WTC11 (cell line): ENCODE measurements at regions not wholly inside any gene's neighbourhood (a gene's known extent, or its start where the extent isn't known, plus 50 kb on each side); places are given as distances from the start of the nearest gene placed in this dataset.

Experiments used
- CREB1 ChIP-seq: sonication (generic); formaldehyde crosslinking; IDR thresholded peaks from 2 replicates; pipeline ENCODE4 v1.8.0; 2023; ENCODE audit warnings: mild to moderate bottlenecking, missing genetic modification reagents
- ELF4 ChIP-seq: sonication (generic); formaldehyde crosslinking; IDR thresholded peaks from 2 replicates; pipeline ENCODE4 v1.8.1; 2022; ENCODE audit warnings: low read depth, mild to moderate bottlenecking, moderate library complexity, missing genetic modification reagents
- ESRRA ChIP-seq: sonication (generic); formaldehyde crosslinking; IDR thresholded peaks from 2 replicates; pipeline ENCODE4 v1.8.1; 2022; ENCODE audit warnings: mild to moderate bottlenecking, missing genetic modification reagents, borderline replicate concordance
- ETV6 ChIP-seq: sonication (generic); formaldehyde crosslinking; IDR thresholded peaks from 2 replicates; pipeline ENCODE4 v1.8.1; 2022; ENCODE audit warnings: mild to moderate bottlenecking, missing genetic modification reagents
- NFE2L1 ChIP-seq: sonication (generic); formaldehyde crosslinking; IDR thresholded peaks from 2 replicates; pipeline ENCODE4 v1.8.1; 2023; ENCODE audit warnings: missing genetic modification reagents
- NR3C1 ChIP-seq: sonication (generic); formaldehyde crosslinking; conservative IDR thresholded peaks from 2 replicates; pipeline ENCODE4 v1.8.1; 2023; ENCODE audit warnings: low read depth, mild to moderate bottlenecking, missing genetic modification reagents
- PRDM15 ChIP-seq: sonication (generic); formaldehyde crosslinking; IDR thresholded peaks from 2 replicates; pipeline ENCODE4 v1.8.0; 2022; ENCODE audit warnings: missing genetic modification reagents
- PREB ChIP-seq: sonication (generic); formaldehyde crosslinking; IDR thresholded peaks from 2 replicates; pipeline ENCODE4 v1.8.1; 2022; ENCODE audit warnings: mild to moderate bottlenecking, missing genetic modification reagents, moderate library complexity, borderline replicate concordance
- SP1 ChIP-seq: sonication (generic); formaldehyde crosslinking; conservative IDR thresholded peaks from 2 replicates; pipeline ENCODE4 v1.8.1; 2022; ENCODE audit warnings: missing genetic modification reagents
- ZNF232 ChIP-seq: sonication (generic); formaldehyde crosslinking; IDR thresholded peaks from 2 replicates; pipeline ENCODE4 v1.8.0; 2022; ENCODE audit warnings: mild to moderate bottlenecking, missing genetic modification reagents
- ZNF416 ChIP-seq: fragments of 250-450 bp; sonication (Bioruptor Pico); IDR thresholded peaks from 2 replicates; pipeline ENCODE4 v1.9.0; 2021; ENCODE audit warnings: mild to moderate bottlenecking, inconsistent platforms
- TF ChIP-seq, protein P1 (sequence below): fragments of 200-600 bp; IDR thresholded peaks from 2 replicates; pipeline ENCODE4 v1.8.0; 2022; ENCODE audit warnings: antibody characterized with exemption
- TF ChIP-seq, protein P2 (sequence below): sonication (generic); formaldehyde crosslinking; IDR thresholded peaks from 2 replicates; pipeline ENCODE4 v1.8.1; 2023; ENCODE audit warnings: mild to moderate bottlenecking, missing genetic modification reagents
- TF ChIP-seq, protein P3 (sequence below): fragments of 250-450 bp; sonication (Bioruptor Pico); IDR thresholded peaks from 2 replicates; pipeline ENCODE4 v2.1.2; 2022; ENCODE audit warnings: mild to moderate bottlenecking, moderate library complexity

DNA sequence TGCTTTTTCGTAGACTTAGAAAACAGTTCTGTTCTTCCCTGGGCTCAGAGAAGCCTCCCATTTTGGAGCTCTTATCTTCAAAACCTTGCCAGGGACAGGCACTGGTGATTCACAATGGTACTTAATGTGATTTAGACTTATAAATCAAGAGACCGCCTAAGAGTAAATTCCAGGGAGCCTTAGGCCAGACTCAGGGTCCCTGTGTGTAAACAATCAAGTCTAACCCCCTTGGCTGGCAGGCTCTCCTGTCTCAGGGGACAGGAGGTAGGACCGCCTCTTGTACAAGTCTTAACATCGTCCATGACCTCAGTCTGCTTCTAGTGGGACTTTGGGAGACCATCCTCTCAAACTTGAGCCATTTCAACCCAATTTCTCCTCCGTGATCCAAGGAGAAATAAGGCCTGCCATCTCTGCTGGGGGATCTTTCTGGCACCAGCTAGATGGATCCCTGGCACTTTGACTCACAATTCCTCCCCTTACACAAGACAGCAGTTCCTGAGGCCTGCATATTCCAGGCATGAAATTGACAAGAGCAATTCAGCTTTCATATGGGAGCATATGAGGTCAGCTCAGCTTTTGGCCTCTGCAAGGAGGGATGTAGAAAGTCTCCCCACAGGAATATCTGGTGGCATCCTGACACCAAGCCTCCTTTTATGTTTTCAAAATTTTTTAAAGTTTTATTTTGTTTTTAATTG lies 487.0 kb downstream of the TNS1 start:
- TF ChIP-seq, protein P1, sequence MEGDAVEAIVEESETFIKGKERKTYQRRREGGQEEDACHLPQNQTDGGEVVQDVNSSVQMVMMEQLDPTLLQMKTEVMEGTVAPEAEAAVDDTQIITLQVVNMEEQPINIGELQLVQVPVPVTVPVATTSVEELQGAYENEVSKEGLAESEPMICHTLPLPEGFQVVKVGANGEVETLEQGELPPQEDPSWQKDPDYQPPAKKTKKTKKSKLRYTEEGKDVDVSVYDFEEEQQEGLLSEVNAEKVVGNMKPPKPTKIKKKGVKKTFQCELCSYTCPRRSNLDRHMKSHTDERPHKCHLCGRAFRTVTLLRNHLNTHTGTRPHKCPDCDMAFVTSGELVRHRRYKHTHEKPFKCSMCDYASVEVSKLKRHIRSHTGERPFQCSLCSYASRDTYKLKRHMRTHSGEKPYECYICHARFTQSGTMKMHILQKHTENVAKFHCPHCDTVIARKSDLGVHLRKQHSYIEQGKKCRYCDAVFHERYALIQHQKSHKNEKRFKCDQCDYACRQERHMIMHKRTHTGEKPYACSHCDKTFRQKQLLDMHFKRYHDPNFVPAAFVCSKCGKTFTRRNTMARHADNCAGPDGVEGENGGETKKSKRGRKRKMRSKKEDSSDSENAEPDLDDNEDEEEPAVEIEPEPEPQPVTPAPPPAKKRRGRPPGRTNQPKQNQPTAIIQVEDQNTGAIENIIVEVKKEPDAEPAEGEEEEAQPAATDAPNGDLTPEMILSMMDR, result no peak
- TF ChIP-seq ZNF416 (CRISPR knock-in tag) (no peak), ESRRA (CRISPR knock-in tag) (no peak), SP1 (CRISPR knock-in tag) (no peak), ELF4 (CRISPR knock-in tag) (no peak), NR3C1 (CRISPR knock-in tag) (no peak), ZNF232 (CRISPR knock-in tag) (no peak), ETV6 (CRISPR knock-in tag) (no peak), NFE2L1 (CRISPR knock-in tag) (no peak), PREB (CRISPR knock-in tag) (no peak), CREB1 (CRISPR knock-in tag) (no peak), PRDM15 (no peak)
- TF ChIP-seq, protein P2, sequence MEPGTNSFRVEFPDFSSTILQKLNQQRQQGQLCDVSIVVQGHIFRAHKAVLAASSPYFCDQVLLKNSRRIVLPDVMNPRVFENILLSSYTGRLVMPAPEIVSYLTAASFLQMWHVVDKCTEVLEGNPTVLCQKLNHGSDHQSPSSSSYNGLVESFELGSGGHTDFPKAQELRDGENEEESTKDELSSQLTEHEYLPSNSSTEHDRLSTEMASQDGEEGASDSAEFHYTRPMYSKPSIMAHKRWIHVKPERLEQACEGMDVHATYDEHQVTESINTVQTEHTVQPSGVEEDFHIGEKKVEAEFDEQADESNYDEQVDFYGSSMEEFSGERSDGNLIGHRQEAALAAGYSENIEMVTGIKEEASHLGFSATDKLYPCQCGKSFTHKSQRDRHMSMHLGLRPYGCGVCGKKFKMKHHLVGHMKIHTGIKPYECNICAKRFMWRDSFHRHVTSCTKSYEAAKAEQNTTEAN, result no peak
- TF ChIP-seq, protein P3, sequence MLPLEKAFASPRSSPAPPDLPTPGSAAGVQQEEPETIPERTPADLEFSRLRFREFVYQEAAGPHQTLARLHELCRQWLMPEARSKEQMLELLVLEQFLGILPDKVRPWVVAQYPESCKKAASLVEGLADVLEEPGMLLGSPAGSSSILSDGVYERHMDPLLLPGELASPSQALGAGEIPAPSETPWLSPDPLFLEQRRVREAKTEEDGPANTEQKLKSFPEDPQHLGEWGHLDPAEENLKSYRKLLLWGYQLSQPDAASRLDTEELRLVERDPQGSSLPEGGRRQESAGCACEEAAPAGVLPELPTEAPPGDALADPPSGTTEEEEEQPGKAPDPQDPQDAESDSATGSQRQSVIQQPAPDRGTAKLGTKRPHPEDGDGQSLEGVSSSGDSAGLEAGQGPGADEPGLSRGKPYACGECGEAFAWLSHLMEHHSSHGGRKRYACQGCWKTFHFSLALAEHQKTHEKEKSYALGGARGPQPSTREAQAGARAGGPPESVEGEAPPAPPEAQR (CRISPR knock-in tag), result no peak
